ENCODE measurements at regions not wholly inside any gene's neighbourhood (a gene's known extent, or its start where the extent isn't known, plus 50 kb on each side); places are given as distances from the start of the nearest gene placed in this dataset.

GRCh38 chr3:157671656-157672055 lies 168.4 kb upstream of the VEPH1 start:
- H3K4me2 ChIP-seq (ENCODE audit: insufficient read depth, low read length) = no peak overlapping the region
- H3K27me3 ChIP-seq (ENCODE audit: control insufficient read depth in 2 of 2, insufficient read depth in 2 of 2, low read length in 2 of 2) = no peaks in the 10 kb centered on the region
- in situ Hi-C loops (cut with MboI) = no loop called here
- no peak for DNase-seq (ENCODE audit: extremely low read depth in 1 of 4, low spot score in 3 of 4)
- no peak for FAIRE-seq
- H3K27ac ChIP-seq (ENCODE audit: extremely low read depth, low read depth, low read length) = no peak overlapping the region
- 0% methylated on average over 3 of the region's 3 CpGs for WGBS (ENCODE audit: insufficient coverage, low coverage, missing lambda C conversion rate)
- CTCF ChIA-PET (ENCODE audit: low intra/inter-chr PET ratio) = no interaction called here
- no peaks in the 10 kb centered on the region for H4K20me1 ChIP-seq (replicated peaks; ENCODE audit: control insufficient read depth, insufficient read depth, low read length)
- no peaks in the 10 kb centered on the region for H3K9me3 ChIP-seq (replicated peaks; ENCODE audit: control insufficient read depth, insufficient read depth, low read depth, low read length)
- H2AFZ ChIP-seq (ENCODE audit: low read depth, low read length) = no peak overlapping the region
- no peaks in the 10 kb centered on the region for H3K79me2 ChIP-seq (ENCODE audit: control insufficient read depth, insufficient read depth, low read length)
- ATAC-seq = no peak
- H3K4me1 ChIP-seq (replicated peaks in 1 of 2; ENCODE audit: control insufficient read depth in 2 of 2, insufficient read depth in 2 of 2, low read length in 2 of 2) = no peaks in the 10 kb centered on the region
- no peaks in the 10 kb centered on the region for H3K36me3 ChIP-seq (ENCODE audit: control insufficient read depth, insufficient read depth, low read length)
- no peak overlapping the region for H3K4me3 ChIP-seq
- POLR2A ChIA-PET = no interaction called here
- intact Hi-C loops (cut with micrococcal nuclease) = no loop called here
- H3K9ac ChIP-seq (ENCODE audit: insufficient read depth in 1 of 2, low read depth in 2 of 2, low read length in 2 of 2) = no peak overlapping the region
- no TSS peak for BruUV-seq (replicated peaks)
- no peaks in the 10 kb centered on the region for H3K9me1 ChIP-seq (ENCODE audit: control insufficient read depth, insufficient read depth, low read length)
- TF ChIP-seq ZNF263 (CRISPR knock-in tag; IDR thresholded peaks at IDR 0.05; ENCODE audit: borderline replicate concordance) (no peak), ZNF23 (CRISPR knock-in tag; IDR thresholded peaks at IDR 0.05) (no peak), UBTF (IDR thresholded peaks at IDR 0.05; ENCODE audit: borderline replicate concordance in 1 of 2, low read depth in 2 of 2, low read length in 2 of 2) (no peak), ZNF232 (CRISPR knock-in tag; IDR thresholded peaks at IDR 0.05) (no peak), LEF1 (IDR thresholded peaks at IDR 0.05) (no peak), GATAD2A (IDR thresholded peaks at IDR 0.05) (no peak), TAF1 (IDR thresholded peaks at IDR 0.05; ENCODE audit: control insufficient read depth, extremely low read depth, insufficient read depth, low read length, severe bottlenecking) (no peak)
- TF ChIP-seq, protein P1, sequence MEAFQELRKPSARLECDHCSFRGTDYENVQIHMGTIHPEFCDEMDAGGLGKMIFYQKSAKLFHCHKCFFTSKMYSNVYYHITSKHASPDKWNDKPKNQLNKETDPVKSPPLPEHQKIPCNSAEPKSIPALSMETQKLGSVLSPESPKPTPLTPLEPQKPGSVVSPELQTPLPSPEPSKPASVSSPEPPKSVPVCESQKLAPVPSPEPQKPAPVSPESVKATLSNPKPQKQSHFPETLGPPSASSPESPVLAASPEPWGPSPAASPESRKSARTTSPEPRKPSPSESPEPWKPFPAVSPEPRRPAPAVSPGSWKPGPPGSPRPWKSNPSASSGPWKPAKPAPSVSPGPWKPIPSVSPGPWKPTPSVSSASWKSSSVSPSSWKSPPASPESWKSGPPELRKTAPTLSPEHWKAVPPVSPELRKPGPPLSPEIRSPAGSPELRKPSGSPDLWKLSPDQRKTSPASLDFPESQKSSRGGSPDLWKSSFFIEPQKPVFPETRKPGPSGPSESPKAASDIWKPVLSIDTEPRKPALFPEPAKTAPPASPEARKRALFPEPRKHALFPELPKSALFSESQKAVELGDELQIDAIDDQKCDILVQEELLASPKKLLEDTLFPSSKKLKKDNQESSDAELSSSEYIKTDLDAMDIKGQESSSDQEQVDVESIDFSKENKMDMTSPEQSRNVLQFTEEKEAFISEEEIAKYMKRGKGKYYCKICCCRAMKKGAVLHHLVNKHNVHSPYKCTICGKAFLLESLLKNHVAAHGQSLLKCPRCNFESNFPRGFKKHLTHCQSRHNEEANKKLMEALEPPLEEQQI (IDR thresholded peaks at IDR 0.05) = no peak
